Transverse colon (tissue), 4 donors: ENCODE measurements at regions not wholly inside any gene's neighbourhood (a gene's known extent, or its start where the extent isn't known, plus 50 kb on each side); places are given as distances from the start of the nearest gene placed in this dataset.
"Not testable (repeated sequence)": the region's sequence is repeated elsewhere in the genome, so short reads cannot be mapped to it uniquely, and the experiment has no call there.

Experiments
- EP300 ChIP-seq: sonication (generic); formaldehyde crosslinking; IDR thresholded peaks from one replicate; pipeline ENCODE4 v1.6.1; 2017; ENCODE audit warnings: antibody characterized with exemption, low read depth
- POLR2A ChIP-seq: fragments of 450-650 bp; IDR thresholded peaks from one replicate; pipeline ENCODE4 v1.6.1; 2016; ENCODE audit warnings: antibody characterized with exemption, mild to moderate bottlenecking, moderate library complexity
- POLR2AphosphoS5 ChIP-seq, 3 donors: sonication (generic); formaldehyde crosslinking; IDR thresholded peaks; one replicate each; pipeline ENCODE4 v1.6.1; 2016; ENCODE audit warnings: antibody characterized with exemption in 3 of 3
- TF ChIP-seq, protein P1 (sequence below), 5 experiments: fragments of 200-600 bp in 3 of 5; fragments of 450-650 bp in 2 of 5; sonication (generic) in 3 of 5; IDR thresholded peaks; 1 replicate in 2 of 5; 2 replicates in 3 of 5; pipeline ENCODE4 v1.5.1; 2016 to 2017; ENCODE audit warnings: antibody characterized with exemption in 5 of 5, inconsistent platforms in 3 of 5, mild to moderate bottlenecking in 2 of 5, moderate library complexity in 1 of 5

DNA sequence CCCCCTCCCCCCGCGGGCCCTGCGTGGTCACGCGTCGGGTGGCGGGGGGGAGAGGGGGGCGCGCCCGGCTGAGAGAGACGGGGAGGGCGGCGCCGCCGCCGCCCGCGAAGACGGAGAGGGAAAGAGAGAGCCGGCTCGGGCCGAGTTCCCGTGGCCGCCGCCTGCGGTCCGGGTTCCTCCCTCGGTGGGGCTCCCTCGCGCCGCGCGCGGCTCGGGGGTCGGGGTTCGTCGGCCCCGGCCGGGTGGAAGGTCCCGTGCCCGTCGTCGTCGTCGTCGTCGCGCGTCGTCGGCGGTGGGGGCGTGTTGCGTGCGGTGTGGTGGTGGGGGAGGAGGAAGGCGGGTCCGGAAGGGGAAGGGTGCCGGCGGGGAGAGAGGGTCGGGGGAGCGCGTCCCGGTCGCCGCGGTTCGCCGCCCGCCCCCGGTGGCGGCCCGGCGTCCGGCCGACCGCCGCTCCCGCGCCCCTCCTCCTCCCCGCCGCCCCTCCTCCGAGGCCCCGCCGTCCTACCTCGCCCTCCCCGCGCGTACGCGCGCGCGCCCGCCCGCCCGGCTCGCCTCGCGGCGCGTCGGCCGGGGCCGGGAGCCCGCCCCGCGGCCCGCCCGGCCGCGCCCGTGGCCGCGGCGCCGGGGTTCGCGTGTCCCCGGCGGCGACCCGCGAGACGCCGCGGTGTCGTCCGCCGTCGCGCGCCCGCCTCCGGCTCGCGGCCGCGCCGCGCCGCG is 2264.1 kb upstream of the TPTE start:
- TF ChIP-seq, protein P1, sequence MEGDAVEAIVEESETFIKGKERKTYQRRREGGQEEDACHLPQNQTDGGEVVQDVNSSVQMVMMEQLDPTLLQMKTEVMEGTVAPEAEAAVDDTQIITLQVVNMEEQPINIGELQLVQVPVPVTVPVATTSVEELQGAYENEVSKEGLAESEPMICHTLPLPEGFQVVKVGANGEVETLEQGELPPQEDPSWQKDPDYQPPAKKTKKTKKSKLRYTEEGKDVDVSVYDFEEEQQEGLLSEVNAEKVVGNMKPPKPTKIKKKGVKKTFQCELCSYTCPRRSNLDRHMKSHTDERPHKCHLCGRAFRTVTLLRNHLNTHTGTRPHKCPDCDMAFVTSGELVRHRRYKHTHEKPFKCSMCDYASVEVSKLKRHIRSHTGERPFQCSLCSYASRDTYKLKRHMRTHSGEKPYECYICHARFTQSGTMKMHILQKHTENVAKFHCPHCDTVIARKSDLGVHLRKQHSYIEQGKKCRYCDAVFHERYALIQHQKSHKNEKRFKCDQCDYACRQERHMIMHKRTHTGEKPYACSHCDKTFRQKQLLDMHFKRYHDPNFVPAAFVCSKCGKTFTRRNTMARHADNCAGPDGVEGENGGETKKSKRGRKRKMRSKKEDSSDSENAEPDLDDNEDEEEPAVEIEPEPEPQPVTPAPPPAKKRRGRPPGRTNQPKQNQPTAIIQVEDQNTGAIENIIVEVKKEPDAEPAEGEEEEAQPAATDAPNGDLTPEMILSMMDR (IDR thresholded peaks at IDR 0.05): not testable (repeated sequence)
- not testable (repeated sequence) for TF ChIP-seq POLR2AphosphoS5 (IDR thresholded peaks at IDR 0.05); POLR2A; EP300
